Ovary (tissue), 3 donors: ENCODE measurements at regions not wholly inside any gene's neighbourhood (a gene's known extent, or its start where the extent isn't known, plus 50 kb on each side); places are given as distances from the start of the nearest gene placed in this dataset.

Experiments used
- CTCF ChIP-seq, 3 donors: fragments of 450-650 bp in 2 of 3; fragments of 200-600 bp in 1 of 3; IDR thresholded peaks; one replicate each; pipeline versions ENCODE4 v1.5.1 to v1.8.0; 2016 to 2022; ENCODE audit warnings: antibody characterized with exemption in 3 of 3, mild to moderate bottlenecking in 1 of 3
- POLR2A ChIP-seq: fragments of 450-650 bp; IDR thresholded peaks from one replicate; pipeline ENCODE4 v1.6.1; 2017; ENCODE audit warnings: antibody characterized with exemption, mild to moderate bottlenecking, moderate library complexity
- donor health status: DM: no; HTN: no; CAD: no.

- TF ChIP-seq CTCF (IDR thresholded peaks at IDR 0.05) (no peak), POLR2A (no peak)
Observed at GRCh38 chr1:87786229-87786628, 457.5 kb downstream of the LMO4 start.
